ENCODE measurements at regions not wholly inside any gene's neighbourhood (a gene's known extent, or its start where the extent isn't known, plus 50 kb on each side); places are given as distances from the start of the nearest gene placed in this dataset.

DNA sequence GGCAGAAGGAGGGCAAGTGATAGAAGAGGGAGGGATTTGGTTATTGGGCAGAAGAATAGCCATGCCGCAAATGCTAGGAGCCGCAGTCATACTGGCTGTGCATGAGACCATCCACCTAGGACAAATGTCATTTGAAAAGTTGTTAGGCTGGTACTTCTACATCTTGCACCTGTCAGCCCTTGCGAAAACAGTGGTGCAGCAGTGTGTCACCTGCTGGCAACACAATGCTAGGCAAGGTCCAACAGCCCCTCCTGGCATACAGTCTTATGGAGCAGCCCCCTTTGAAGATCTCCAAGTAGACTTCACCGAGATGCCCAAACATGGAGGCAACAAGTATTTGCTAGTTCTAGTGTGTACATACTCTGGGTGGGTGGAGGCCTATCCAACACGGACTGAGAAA lies 72.7 kb downstream of the EIF1AY start:
- TF ChIP-seq, protein P1, sequence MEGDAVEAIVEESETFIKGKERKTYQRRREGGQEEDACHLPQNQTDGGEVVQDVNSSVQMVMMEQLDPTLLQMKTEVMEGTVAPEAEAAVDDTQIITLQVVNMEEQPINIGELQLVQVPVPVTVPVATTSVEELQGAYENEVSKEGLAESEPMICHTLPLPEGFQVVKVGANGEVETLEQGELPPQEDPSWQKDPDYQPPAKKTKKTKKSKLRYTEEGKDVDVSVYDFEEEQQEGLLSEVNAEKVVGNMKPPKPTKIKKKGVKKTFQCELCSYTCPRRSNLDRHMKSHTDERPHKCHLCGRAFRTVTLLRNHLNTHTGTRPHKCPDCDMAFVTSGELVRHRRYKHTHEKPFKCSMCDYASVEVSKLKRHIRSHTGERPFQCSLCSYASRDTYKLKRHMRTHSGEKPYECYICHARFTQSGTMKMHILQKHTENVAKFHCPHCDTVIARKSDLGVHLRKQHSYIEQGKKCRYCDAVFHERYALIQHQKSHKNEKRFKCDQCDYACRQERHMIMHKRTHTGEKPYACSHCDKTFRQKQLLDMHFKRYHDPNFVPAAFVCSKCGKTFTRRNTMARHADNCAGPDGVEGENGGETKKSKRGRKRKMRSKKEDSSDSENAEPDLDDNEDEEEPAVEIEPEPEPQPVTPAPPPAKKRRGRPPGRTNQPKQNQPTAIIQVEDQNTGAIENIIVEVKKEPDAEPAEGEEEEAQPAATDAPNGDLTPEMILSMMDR (IDR thresholded peaks at IDR 0.05; ENCODE audit: low read depth, low read length, missing input control) = no peak
- no peak for TF ChIP-seq RAD21 (IDR thresholded peaks at IDR 0.05)
